ENCODE measurements at regions not wholly inside any gene's neighbourhood (a gene's known extent, or its start where the extent isn't known, plus 50 kb on each side); places are given as distances from the start of the nearest gene placed in this dataset.

- TF ChIP-seq TCF12 (IDR thresholded peaks at IDR 0.05; ENCODE audit: low read depth, low read length): no peak
- TF ChIP-seq, protein P1, sequence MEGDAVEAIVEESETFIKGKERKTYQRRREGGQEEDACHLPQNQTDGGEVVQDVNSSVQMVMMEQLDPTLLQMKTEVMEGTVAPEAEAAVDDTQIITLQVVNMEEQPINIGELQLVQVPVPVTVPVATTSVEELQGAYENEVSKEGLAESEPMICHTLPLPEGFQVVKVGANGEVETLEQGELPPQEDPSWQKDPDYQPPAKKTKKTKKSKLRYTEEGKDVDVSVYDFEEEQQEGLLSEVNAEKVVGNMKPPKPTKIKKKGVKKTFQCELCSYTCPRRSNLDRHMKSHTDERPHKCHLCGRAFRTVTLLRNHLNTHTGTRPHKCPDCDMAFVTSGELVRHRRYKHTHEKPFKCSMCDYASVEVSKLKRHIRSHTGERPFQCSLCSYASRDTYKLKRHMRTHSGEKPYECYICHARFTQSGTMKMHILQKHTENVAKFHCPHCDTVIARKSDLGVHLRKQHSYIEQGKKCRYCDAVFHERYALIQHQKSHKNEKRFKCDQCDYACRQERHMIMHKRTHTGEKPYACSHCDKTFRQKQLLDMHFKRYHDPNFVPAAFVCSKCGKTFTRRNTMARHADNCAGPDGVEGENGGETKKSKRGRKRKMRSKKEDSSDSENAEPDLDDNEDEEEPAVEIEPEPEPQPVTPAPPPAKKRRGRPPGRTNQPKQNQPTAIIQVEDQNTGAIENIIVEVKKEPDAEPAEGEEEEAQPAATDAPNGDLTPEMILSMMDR (IDR thresholded peaks at IDR 0.05; ENCODE audit: control extremely low read depth in 1 of 3, insufficient read depth in 1 of 3, low read depth in 1 of 3, low read length in 3 of 3): no peak
- TF ChIP-seq ATF2 (IDR thresholded peaks at IDR 0.05; ENCODE audit: low read length): no peak
- TF ChIP-seq CEBPB (IDR thresholded peaks at IDR 0.05; ENCODE audit: low read depth, low read length): no peak
- TF ChIP-seq CHD2 (IDR thresholded peaks at IDR 0.05; ENCODE audit: low read length): no peak
- TF ChIP-seq USF2 (IDR thresholded peaks at IDR 0.05; ENCODE audit: low read length): no peak
- TF ChIP-seq SUZ12 (IDR thresholded peaks at IDR 0.05; ENCODE audit: low read length): no peak
- no peak for TF ChIP-seq POLR2A (IDR thresholded peaks at IDR 0.05; ENCODE audit: control extremely low read depth in 1 of 2, low read depth in 2 of 2, low read length in 2 of 2)
These were observed 568.8 kb downstream of the POM121L12 start for GRCh38 chr7:53604201-53604600.

All from H1 (cell line).